Upper lobe of right lung (tissue), 1 donor: ENCODE measurements at regions not wholly inside any gene's neighbourhood (a gene's known extent, or its start where the extent isn't known, plus 50 kb on each side); places are given as distances from the start of the nearest gene placed in this dataset.
"Not testable (repeated sequence)": the region's sequence is repeated elsewhere in the genome, so short reads cannot be mapped to it uniquely, and the experiment has no call there.

Source experiments
- ATAC-seq: fragments of 200-7000 bp; cut with Tn5 transposase; one replicate; pipeline ENCODE4 v1.9.1; 2020; ENCODE audit warnings: mild to moderate bottlenecking, moderate library complexity
- DNase-seq: peaks from one replicate; pipeline ENCODE4 v3.0.0-alpha.2; 2020
- H3K27ac ChIP-seq: fragments of 200-600 bp; one replicate; pipeline ENCODE4 v1.8.0; 2022
- H3K27me3 ChIP-seq: fragments of 200-600 bp; one replicate; pipeline ENCODE4 v1.8.0; 2022; ENCODE audit warnings: mild to moderate bottlenecking
- H3K36me3 ChIP-seq: fragments of 200-600 bp; one replicate; pipeline ENCODE4 v1.8.0; 2022
- H3K4me1 ChIP-seq: fragments of 200-600 bp; one replicate; pipeline ENCODE4 v1.8.0; 2022
- H3K4me3 ChIP-seq: fragments of 200-600 bp; one replicate; pipeline ENCODE4 v1.8.0; 2022; ENCODE audit warnings: mild to moderate bottlenecking
- H3K9me3 ChIP-seq: fragments of 200-600 bp; one replicate; pipeline ENCODE4 v1.8.0; 2022
- CTCF ChIP-seq: fragments of 200-600 bp; IDR thresholded peaks from one replicate; pipeline ENCODE4 v1.8.0; 2022; ENCODE audit warnings: antibody characterized with exemption
- intact Hi-C: fragments of 100-400 bp; cut with DNase I; formaldehyde crosslinking; loops from one replicate; pipeline ENCODE4 v1.11.0; 2022
- donor health status: DM: no; HTN: yes; CAD: no; lungs with severe emphysema.

- no peak overlapping the region for H3K27ac ChIP-seq
- no peak for TF ChIP-seq CTCF
- no peaks in the 10 kb centered on the region for H3K27me3 ChIP-seq
- ATAC-seq (no peak), DNase-seq (no peak)
- H3K36me3 ChIP-seq, result no peaks in the 10 kb centered on the region
- no peak overlapping the region for H3K4me3 ChIP-seq
- intact Hi-C loops, result no loop called here
- no peaks in the 10 kb centered on the region for H3K4me1 ChIP-seq
- H3K9me3 ChIP-seq, result no peaks in the 10 kb centered on the region
These were observed 221.3 kb upstream of the GAP43 start for GRCh38 chr3:115401851-115402501.

GRCh38 chr3:115402651-115403050 lies 220.7 kb upstream of the GAP43 start:
- no peaks in the 10 kb centered on the region for H3K36me3 ChIP-seq
- H3K4me1 ChIP-seq, result no peaks in the 10 kb centered on the region
- no peaks in the 10 kb centered on the region for H3K9me3 ChIP-seq
- H3K4me3 ChIP-seq, result no peak overlapping the region
- ATAC-seq, result no peak
- H3K27me3 ChIP-seq, result no peaks in the 10 kb centered on the region
- DNase-seq, result no peak
- no peak overlapping the region for H3K27ac ChIP-seq
- TF ChIP-seq CTCF, result no peak
- intact Hi-C loops, result no loop called here

GRCh38 chr3:115403786-115404185 lies 219.5 kb upstream of the GAP43 start:
- intact Hi-C loops, result no loop called here
- no peaks in the 10 kb centered on the region for H3K9me3 ChIP-seq
- DNase-seq, result no peak
- H3K27me3 ChIP-seq, result no peaks in the 10 kb centered on the region
- no peaks in the 10 kb centered on the region for H3K36me3 ChIP-seq
- ATAC-seq, result no peak
- no peak for TF ChIP-seq CTCF
- no peak overlapping the region for H3K4me3 ChIP-seq
- no peaks in the 10 kb centered on the region for H3K4me1 ChIP-seq
- H3K27ac ChIP-seq, result no peak overlapping the region

- TF ChIP-seq CTCF, result no peak
- no peaks in the 10 kb centered on the region for H3K36me3 ChIP-seq
- no peaks in the 10 kb centered on the region for H3K9me3 ChIP-seq
- ATAC-seq, result no peak
- intact Hi-C loops, result no loop called here
- no peak overlapping the region for H3K4me3 ChIP-seq
- no peaks in the 10 kb centered on the region for H3K27me3 ChIP-seq
- H3K4me1 ChIP-seq, result no peaks in the 10 kb centered on the region
- no peak for DNase-seq
- no peak overlapping the region for H3K27ac ChIP-seq
These were observed 213.7 kb upstream of the GAP43 start for GRCh38 chr3:115409596-115409995.

GRCh38 chr3:115414610-115415009 lies 208.7 kb upstream of the GAP43 start:
- H3K27me3 ChIP-seq, H3K4me1 ChIP-seq, intact Hi-C loops, ATAC-seq, H3K9me3 ChIP-seq, DNase-seq, H3K36me3 ChIP-seq, H3K27ac ChIP-seq, H3K4me3 ChIP-seq: not testable (repeated sequence)

- H3K36me3 ChIP-seq, result no peaks in the 10 kb centered on the region
- TF ChIP-seq CTCF, result no peak
- no peaks in the 10 kb centered on the region for H3K27me3 ChIP-seq
- intact Hi-C loops, result no loop called here
- H3K9me3 ChIP-seq, result no peaks in the 10 kb centered on the region
- DNase-seq (no peak), ATAC-seq (no peak)
- no peak overlapping the region for H3K4me3 ChIP-seq
- H3K27ac ChIP-seq, result no peak overlapping the region
- H3K4me1 ChIP-seq, result no peaks in the 10 kb centered on the region
These were observed 207.9 kb upstream of the GAP43 start for GRCh38 chr3:115415246-115415996.
